Smooth muscle cell (in vitro differentiated cells): ENCODE measurements at regions not wholly inside any gene's neighbourhood (a gene's known extent, or its start where the extent isn't known, plus 50 kb on each side); places are given as distances from the start of the nearest gene placed in this dataset.
"Not testable (repeated sequence)": the region's sequence is repeated elsewhere in the genome, so short reads cannot be mapped to it uniquely, and the experiment has no call there.

Experiments used
- DNase-seq: peaks from one replicate; lab custom pipeline; 2025; ENCODE audit not compliant: unreplicated experiment; lab: John Stamatoyannopoulos, UW
- H2AFZ ChIP-seq: fragments of 200-600 bp; sonication (generic); 2 replicates; pipeline ENCODE4 v1.6.0; 2016; ENCODE audit warnings: antibody characterized with exemption, low read depth, mild to moderate bottlenecking
- H3F3A ChIP-seq: fragments of 200-600 bp; sonication (generic); 2 replicates; pipeline ENCODE4 v1.6.0; 2017; ENCODE audit warnings: antibody characterized with exemption, low read depth
- H3K27ac ChIP-seq: fragments of 200-600 bp; sonication (generic); 2 replicates; pipeline ENCODE4 v1.5.1; 2016; ENCODE audit warnings: low read depth, mild to moderate bottlenecking
- H3K27me3 ChIP-seq: fragments of 200-600 bp; sonication (generic); 2 replicates; pipeline ENCODE4 v1.6.1; 2016; ENCODE audit warnings: low read depth, mild to moderate bottlenecking
- H3K36me3 ChIP-seq: fragments of 200-600 bp; sonication (generic); 2 replicates; pipeline ENCODE4 v1.5.1; 2016; ENCODE audit warnings: low read depth
- H3K4me1 ChIP-seq: fragments of 200-600 bp; sonication (generic); 2 replicates; pipeline ENCODE4 v1.5.1; 2016; ENCODE audit warnings: low read depth
- H3K4me2 ChIP-seq: fragments of 200-600 bp; sonication (generic); 2 replicates; pipeline ENCODE4 v1.6.0; 2016; ENCODE audit warnings: mild to moderate bottlenecking
- H3K4me3 ChIP-seq: fragments of 200-600 bp; sonication (generic); 2 replicates; pipeline ENCODE4 v1.5.1; 2016; ENCODE audit warnings: mild to moderate bottlenecking
- H3K79me2 ChIP-seq: fragments of 200-600 bp; sonication (generic); 2 replicates; pipeline ENCODE4 v1.6.0; 2016; ENCODE audit warnings: low read depth, mild to moderate bottlenecking
- H3K9ac ChIP-seq: fragments of 200-600 bp; sonication (generic); 2 replicates; pipeline ENCODE4 v1.6.0; 2016; ENCODE audit warnings: low read depth
- H3K9me3 ChIP-seq: fragments of 200-600 bp; sonication (generic); replicated peaks from 2 replicates; pipeline ENCODE4 v1.5.1; 2016; ENCODE audit warnings: low read depth
- H4K20me1 ChIP-seq: fragments of 200-600 bp; sonication (generic); 2 replicates; pipeline ENCODE4 v1.6.0; 2016; ENCODE audit warnings: low read depth
- WGBS: methylation state at CpG from one replicate; pipeline ENCODE4 v1.1.7; 2016; ENCODE audit warnings: low lambda C conversion rate; 5-methylcytosine and 5-hydroxymethylcytosine counted together
- TF ChIP-seq, protein P1 (sequence below): fragments of 200-600 bp; sonication (generic); IDR thresholded peaks from 2 replicates; pipeline ENCODE4 v1.5.1; 2017; ENCODE audit warnings: borderline replicate concordance, mild to moderate bottlenecking, antibody characterized with exemption; ENCODE audit not compliant: insufficient read depth, poor library complexity, severe bottlenecking

DNA sequence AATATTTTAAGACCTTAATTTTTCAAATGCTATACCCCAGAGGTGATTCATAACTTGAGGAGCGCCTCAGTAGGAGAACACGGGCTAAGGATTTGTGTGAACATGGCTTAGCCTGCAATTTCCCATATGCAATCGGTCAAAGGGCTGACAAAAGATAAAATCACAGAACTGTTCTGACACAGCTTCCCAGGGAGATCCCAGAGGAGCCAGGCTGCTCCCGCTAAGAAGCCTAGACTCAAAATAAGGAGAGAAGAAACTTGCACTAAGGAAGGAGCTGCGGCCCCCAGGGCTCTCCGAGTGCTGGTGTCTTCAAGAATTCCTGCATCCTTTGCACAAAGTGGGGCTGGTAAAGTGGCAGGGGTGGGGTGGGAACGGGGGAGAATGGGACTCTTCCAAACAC is 106.3 kb upstream of the DLG1 start:
- no peaks in the 10 kb centered on the region for H3K9me3 ChIP-seq
- H3K27me3 ChIP-seq = no peaks in the 10 kb centered on the region
- H3K27ac ChIP-seq = no peak overlapping the region
- no peaks in the 10 kb centered on the region for H3K36me3 ChIP-seq
- H3K4me2 ChIP-seq = no peak overlapping the region
- 76% methylated on average over 7 of the region's 7 CpGs for WGBS
- no peak for DNase-seq
- H3F3A ChIP-seq = no peaks in the 10 kb centered on the region
- no peak overlapping the region for H2AFZ ChIP-seq
- no peak overlapping the region for H3K9ac ChIP-seq
- TF ChIP-seq, protein P1, sequence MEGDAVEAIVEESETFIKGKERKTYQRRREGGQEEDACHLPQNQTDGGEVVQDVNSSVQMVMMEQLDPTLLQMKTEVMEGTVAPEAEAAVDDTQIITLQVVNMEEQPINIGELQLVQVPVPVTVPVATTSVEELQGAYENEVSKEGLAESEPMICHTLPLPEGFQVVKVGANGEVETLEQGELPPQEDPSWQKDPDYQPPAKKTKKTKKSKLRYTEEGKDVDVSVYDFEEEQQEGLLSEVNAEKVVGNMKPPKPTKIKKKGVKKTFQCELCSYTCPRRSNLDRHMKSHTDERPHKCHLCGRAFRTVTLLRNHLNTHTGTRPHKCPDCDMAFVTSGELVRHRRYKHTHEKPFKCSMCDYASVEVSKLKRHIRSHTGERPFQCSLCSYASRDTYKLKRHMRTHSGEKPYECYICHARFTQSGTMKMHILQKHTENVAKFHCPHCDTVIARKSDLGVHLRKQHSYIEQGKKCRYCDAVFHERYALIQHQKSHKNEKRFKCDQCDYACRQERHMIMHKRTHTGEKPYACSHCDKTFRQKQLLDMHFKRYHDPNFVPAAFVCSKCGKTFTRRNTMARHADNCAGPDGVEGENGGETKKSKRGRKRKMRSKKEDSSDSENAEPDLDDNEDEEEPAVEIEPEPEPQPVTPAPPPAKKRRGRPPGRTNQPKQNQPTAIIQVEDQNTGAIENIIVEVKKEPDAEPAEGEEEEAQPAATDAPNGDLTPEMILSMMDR = no peak
- no peaks in the 10 kb centered on the region for H3K79me2 ChIP-seq
- H4K20me1 ChIP-seq = no peaks in the 10 kb centered on the region
- no peak overlapping the region for H3K4me3 ChIP-seq
- H3K4me1 ChIP-seq = no peaks in the 10 kb centered on the region

DNA sequence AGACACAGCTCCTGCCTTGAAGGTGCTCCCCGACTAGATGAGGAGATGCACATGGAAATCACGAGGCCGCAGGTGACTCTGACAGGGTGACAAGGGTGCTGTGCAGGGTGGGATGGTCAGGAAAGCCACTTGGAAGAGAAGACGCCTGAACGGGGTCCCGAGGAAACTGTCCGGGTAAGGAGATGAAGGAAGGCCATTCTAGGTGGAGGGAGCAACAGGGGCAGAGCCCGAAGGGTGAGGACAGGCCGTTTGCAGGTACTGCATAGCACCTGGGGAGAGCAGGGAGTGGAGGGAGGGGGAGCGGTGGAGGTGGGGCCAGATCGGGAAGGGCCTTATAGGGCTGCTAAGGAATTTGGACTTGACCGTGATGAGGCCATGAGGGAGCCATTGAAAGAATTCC is 105.6 kb upstream of the DLG1 start:
- H3F3A ChIP-seq = no peaks in the 10 kb centered on the region
- no peak overlapping the region for H3K4me2 ChIP-seq
- TF ChIP-seq, protein P1 = no peak
- no peak overlapping the region for H2AFZ ChIP-seq
- H3K27ac ChIP-seq = no peak overlapping the region
- H3K9ac ChIP-seq = no peak overlapping the region
- H3K36me3 ChIP-seq = no peaks in the 10 kb centered on the region
- no peaks in the 10 kb centered on the region for H3K27me3 ChIP-seq
- no peaks in the 10 kb centered on the region for H4K20me1 ChIP-seq
- WGBS = 93% methylated on average over 11 of the region's 12 CpGs
- no peak overlapping the region for H3K4me3 ChIP-seq
- no peaks in the 10 kb centered on the region for H3K4me1 ChIP-seq
- no peak for DNase-seq
- H3K9me3 ChIP-seq = no peaks in the 10 kb centered on the region
- H3K79me2 ChIP-seq = no peaks in the 10 kb centered on the region

DNA sequence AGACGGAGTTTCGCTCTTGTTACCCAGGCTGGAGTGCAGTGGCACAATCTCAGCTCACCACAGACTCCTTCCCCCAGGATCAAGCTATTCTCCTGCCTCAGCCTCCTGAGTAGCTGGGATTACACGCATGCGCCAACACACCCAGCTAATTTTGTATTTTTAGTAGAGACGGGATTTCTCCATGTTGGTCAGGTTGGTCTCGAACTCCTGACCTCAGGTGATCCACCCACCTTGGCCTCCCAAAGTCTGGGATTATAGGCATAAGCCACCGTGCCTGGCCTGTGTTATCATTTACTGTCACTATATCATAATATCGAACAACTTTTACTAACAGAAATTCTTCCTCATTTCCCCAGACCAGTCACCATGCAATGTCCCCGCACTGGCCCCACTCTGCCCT is 104.0 kb upstream of the DLG1 start:
- H3K27ac ChIP-seq, H3K9me3 ChIP-seq, H2AFZ ChIP-seq, H4K20me1 ChIP-seq, DNase-seq, H3K4me2 ChIP-seq, H3K4me3 ChIP-seq, H3K79me2 ChIP-seq, H3F3A ChIP-seq, H3K9ac ChIP-seq, H3K4me1 ChIP-seq, H3K36me3 ChIP-seq, H3K27me3 ChIP-seq: not testable (repeated sequence)
- WGBS = 93% methylated on average over 9 of the region's 9 CpGs

DNA sequence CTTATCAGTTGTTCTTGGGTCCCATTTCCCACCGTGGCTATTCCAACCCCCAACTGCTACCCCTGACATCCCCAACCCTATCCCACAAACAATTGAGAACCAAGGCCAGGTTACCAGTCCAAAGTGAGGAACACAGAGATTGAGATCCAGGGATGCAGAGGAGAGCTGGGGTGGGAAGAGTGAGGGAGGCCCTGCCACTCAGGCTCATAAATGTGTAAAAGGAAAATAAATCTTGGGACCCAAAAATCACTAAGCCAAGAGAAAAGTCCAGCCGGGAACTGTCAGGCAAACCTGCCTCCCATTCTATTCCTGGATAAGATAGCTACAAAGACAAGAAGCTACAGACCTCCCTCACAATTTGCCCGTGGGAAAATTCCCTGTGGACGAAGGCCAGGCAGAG is 101.1 kb upstream of the DLG1 start:
- Histone ChIP-seq H3K9ac (no peak overlapping the region), H3K36me3 (no peaks in the 10 kb centered on the region), H3K4me2 (no peak overlapping the region), H3F3A (peaks cover 6% of the 10 kb centered on the region), H3K4me3 (no peak overlapping the region), H3K27me3 (no peaks in the 10 kb centered on the region), H2AFZ (no peak overlapping the region), H3K9me3 (no peaks in the 10 kb centered on the region), H3K4me1 (no peaks in the 10 kb centered on the region), H3K27ac (no peak overlapping the region), H4K20me1 (no peaks in the 10 kb centered on the region), H3K79me2 (no peaks in the 10 kb centered on the region)
- TF ChIP-seq, protein P1 = no peak
- no peak for DNase-seq
- WGBS = 68% methylated on average over 4 of the region's 4 CpGs
